GM12873 (cell line): ENCODE measurements at regions not wholly inside any gene's neighbourhood (a gene's known extent, or its start where the extent isn't known, plus 50 kb on each side); places are given as distances from the start of the nearest gene placed in this dataset.

ENCODE experiments used
- CTCF ChIP-seq: IDR thresholded peaks from 2 replicates; pipeline ENCODE4 v1.5.1; 2012; ENCODE audit warnings: low read depth, mild to moderate bottlenecking, moderate library complexity, low read length, control low read depth; ENCODE audit not compliant: insufficient read depth; ENCODE audit errors: missing control alignments

DNA sequence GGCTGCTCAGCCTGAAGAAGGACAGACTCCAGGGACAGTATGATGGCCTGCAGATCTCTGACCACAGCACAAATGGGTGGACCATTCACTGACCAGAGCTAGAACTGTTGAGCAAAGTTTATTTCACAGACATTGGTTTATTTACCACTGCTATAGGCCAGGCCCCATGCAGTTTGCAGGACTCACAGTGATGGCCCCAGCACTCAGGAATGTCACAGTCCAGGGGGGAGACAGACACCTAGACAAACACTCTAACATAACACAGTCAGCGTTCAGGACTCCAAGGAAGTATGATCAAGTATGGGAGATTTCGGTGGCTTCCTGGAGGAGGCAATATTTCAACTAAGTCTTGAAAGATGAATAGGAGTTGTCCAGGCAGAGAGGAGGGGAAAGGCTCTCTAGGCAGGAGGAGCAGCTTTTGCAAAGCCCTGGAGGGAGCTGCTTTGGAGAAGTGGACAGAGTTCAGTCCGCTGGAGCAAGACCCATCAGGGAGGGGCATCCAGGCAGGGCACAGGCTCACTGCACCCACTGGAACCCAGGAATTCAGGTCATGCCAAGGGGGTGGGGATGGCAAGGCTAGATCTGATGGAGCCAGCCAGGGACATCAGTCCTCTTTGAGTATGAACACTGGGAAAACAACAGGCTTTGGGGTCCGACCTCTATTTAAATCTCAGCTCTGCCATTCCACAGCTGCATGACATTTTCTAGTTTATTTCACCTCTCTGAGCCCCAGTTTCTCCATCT, 454.3 kb downstream of the MATN1 start:
- no peak for TF ChIP-seq CTCF

- TF ChIP-seq CTCF: no peak
Observed at GRCh38 chr1:30267856-30268255, 455.5 kb downstream of the MATN1 start.

GRCh38 chr1:30267046-30267445, 456.3 kb downstream of the MATN1 start:
- TF ChIP-seq CTCF: no peak

- TF ChIP-seq CTCF: no peak
Observed at GRCh38 chr1:30265127-30266070, 458.0 kb downstream of the MATN1 start.

DNA sequence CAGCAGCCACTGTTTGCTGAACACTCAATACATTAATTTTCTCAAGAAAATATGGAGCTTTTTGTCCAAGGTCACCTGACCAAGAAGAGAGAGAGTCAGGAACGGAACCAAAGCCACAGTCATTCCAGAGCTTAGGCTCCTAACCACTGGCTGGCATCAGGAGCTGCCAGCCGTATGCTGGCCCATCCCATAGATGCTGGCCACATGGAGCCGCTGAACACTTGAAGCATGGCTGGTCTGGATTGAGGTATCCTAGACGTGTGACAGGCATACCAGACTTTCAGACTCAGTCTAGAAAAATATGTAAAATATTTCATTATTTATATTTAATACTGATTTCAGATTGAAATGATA, 458.7 kb downstream of the MATN1 start:
- TF ChIP-seq CTCF: no peak

- TF ChIP-seq CTCF: no peak
Observed at GRCh38 chr1:30263888-30264671, 459.3 kb downstream of the MATN1 start.

- TF ChIP-seq CTCF: no peak
Observed at GRCh38 chr1:30263405-30263804, 460.0 kb downstream of the MATN1 start.
